Keratinocyte (primary cell): ENCODE measurements at regions not wholly inside any gene's neighbourhood (a gene's known extent, or its start where the extent isn't known, plus 50 kb on each side); places are given as distances from the start of the nearest gene placed in this dataset.

Experiments used
- DNase-seq: peaks from one replicate; pipeline ENCODE4 v3.0.0-alpha.2; 2011; ENCODE audit warnings: low read depth, missing footprints, low spot score
- FAIRE-seq: peaks from 2 replicates; lab custom pipeline; 2011; peaks lifted over from hg19 to GRCh38; lab: Jason Lieb, UNC
- H2AFZ ChIP-seq: 2 replicates; pipeline ENCODE4 v1.6.0; 2012; ENCODE audit warnings: low read length, control low read depth, inconsistent platforms; ENCODE audit not compliant: control insufficient read depth
- H3K27ac ChIP-seq: 2 replicates; pipeline ENCODE4 v1.5.1; 2011; ENCODE audit warnings: low read length; ENCODE audit not compliant: control insufficient read depth, insufficient read depth
- H3K27me3 ChIP-seq: 3 replicates; pipeline ENCODE4 v1.6.0; 2011; ENCODE audit warnings: low read length; ENCODE audit not compliant: control insufficient read depth, insufficient read depth; ENCODE audit errors: extremely low read depth
- H3K36me3 ChIP-seq, 2 experiments: 2 replicates in 1 of 2; 3 replicates in 1 of 2; pipeline ENCODE4 v1.5.1; 2011; ENCODE audit warnings: low read length in 2 of 2, mild to moderate bottlenecking in 1 of 2; ENCODE audit not compliant: control insufficient read depth in 2 of 2, insufficient read depth in 2 of 2; ENCODE audit errors: extremely low read depth in 1 of 2
- H3K4me1 ChIP-seq: 3 replicates; pipeline ENCODE4 v1.5.1; 2011; ENCODE audit warnings: low read length; ENCODE audit not compliant: control insufficient read depth, insufficient read depth; ENCODE audit errors: extremely low read depth
- H3K4me2 ChIP-seq: 3 replicates; pipeline ENCODE4 v1.6.0; 2011; ENCODE audit warnings: low read depth, low read length; ENCODE audit not compliant: control insufficient read depth, insufficient read depth; ENCODE audit errors: extremely low read depth
- H3K4me3 ChIP-seq, 3 experiments: fragments of 200-600 bp in 1 of 3; sonication (generic) in 1 of 3; 2 replicates in 2 of 3; 3 replicates in 1 of 3; pipeline ENCODE4 v1.5.1; 2011 to 2016; ENCODE audit warnings: low read length in 3 of 3, mild to moderate bottlenecking in 3 of 3, control low read depth in 2 of 3, inconsistent platforms in 1 of 3, low read depth in 1 of 3, mixed read lengths in 1 of 3, mixed run types in 1 of 3, moderate library complexity in 1 of 3; ENCODE audit not compliant: control insufficient read depth in 2 of 3, insufficient read depth in 2 of 3; ENCODE audit errors: extremely low read depth in 1 of 3
- H3K79me2 ChIP-seq: 2 replicates; pipeline ENCODE4 v1.6.0; 2012; ENCODE audit warnings: low read length; ENCODE audit not compliant: control insufficient read depth, insufficient read depth
- H3K9ac ChIP-seq: 3 replicates; pipeline ENCODE4 v1.6.0; 2011; ENCODE audit warnings: low read length; ENCODE audit not compliant: control insufficient read depth, insufficient read depth; ENCODE audit errors: extremely low read depth
- H3K9me1 ChIP-seq: 3 replicates; pipeline ENCODE4 v1.6.0; 2011; ENCODE audit warnings: low read length; ENCODE audit not compliant: control insufficient read depth, insufficient read depth; ENCODE audit errors: extremely low read depth
- H3K9me3 ChIP-seq: 2 replicates; pipeline ENCODE4 v1.5.1; 2012; ENCODE audit warnings: low read depth, low read length; ENCODE audit not compliant: control insufficient read depth
- H4K20me1 ChIP-seq: 3 replicates; pipeline ENCODE4 v1.6.0; 2011; ENCODE audit warnings: low read length; ENCODE audit not compliant: control insufficient read depth, insufficient read depth; ENCODE audit errors: extremely low read depth
- CTCF ChIP-seq, 3 experiments: IDR thresholded peaks in 1 of 3; conservative IDR thresholded peaks in 1 of 3; optimal IDR thresholded peaks in 1 of 3; 2 replicates in 2 of 3; 3 replicates in 1 of 3; pipeline versions ENCODE3 to v1.5.1; 2011; ENCODE audit warnings: low read length in 3 of 3, mild to moderate bottlenecking in 3 of 3, moderate library complexity in 2 of 3, control low read depth in 1 of 3, inconsistent platforms in 1 of 3; ENCODE audit not compliant: insufficient read depth in 2 of 3; ENCODE audit errors: extremely low read depth in 1 of 3
- EZH2 ChIP-seq: IDR thresholded peaks from one replicate; pipeline ENCODE4 v1.6.1; 2012; ENCODE audit warnings: inconsistent platforms, mild to moderate bottlenecking, low read length, moderate library complexity
- dilution Hi-C: fragments of 300-500 bp; cut with MboI; formaldehyde crosslinking; loops from one replicate; pipeline ENCODE4 v1.7.0; 2020; ENCODE audit warnings: low sequenced_read_pairs; ENCODE audit not compliant: extremely low pct_ligation_motif_present

DNA sequence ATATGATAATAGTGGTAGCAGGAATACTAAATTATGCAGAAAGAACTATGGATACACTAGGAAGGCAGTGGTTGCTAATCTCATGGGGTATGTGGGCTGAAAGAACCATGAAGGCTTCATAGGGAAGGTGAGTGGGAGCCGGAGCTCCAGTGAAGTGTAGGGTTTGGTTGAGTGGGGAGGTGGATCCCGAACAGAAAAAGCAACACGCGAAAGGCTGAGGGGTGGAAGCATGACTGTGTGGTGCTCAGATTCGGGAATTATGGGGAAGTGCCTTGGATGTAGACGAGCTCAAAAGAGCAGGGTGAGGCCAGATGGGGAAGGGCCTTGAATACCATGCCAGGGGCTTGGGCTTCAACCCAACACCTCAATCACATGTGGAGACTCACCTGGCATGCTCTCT, 715.1 kb downstream of the TYW1 start:
- no peak for DNase-seq
- no peaks in the 10 kb centered on the region for H3K36me3 ChIP-seq
- no peaks in the 10 kb centered on the region for H4K20me1 ChIP-seq
- dilution Hi-C loops: no loop called here
- no peak overlapping the region for H3K9ac ChIP-seq
- H3K27me3 ChIP-seq: no peaks in the 10 kb centered on the region
- FAIRE-seq: no peak
- no peaks in the 10 kb centered on the region for H3K9me3 ChIP-seq
- H3K27ac ChIP-seq: no peak overlapping the region
- no peaks in the 10 kb centered on the region for H3K9me1 ChIP-seq
- H3K4me3 ChIP-seq: no peak overlapping the region
- H3K79me2 ChIP-seq: no peaks in the 10 kb centered on the region
- no peak overlapping the region for H3K4me2 ChIP-seq
- no peaks in the 10 kb centered on the region for H3K4me1 ChIP-seq
- no peak for TF ChIP-seq CTCF (optimal IDR thresholded peaks at IDR 0.05 in 1 of 3, IDR thresholded peaks at IDR 0.05 in 1 of 3, conservative IDR thresholded peaks at IDR 0.05 in 1 of 3; ENCODE audit: extremely low read depth in 1 of 3, insufficient read depth in 2 of 3, low read length in 3 of 3)
- no peak overlapping the region for H2AFZ ChIP-seq

DNA sequence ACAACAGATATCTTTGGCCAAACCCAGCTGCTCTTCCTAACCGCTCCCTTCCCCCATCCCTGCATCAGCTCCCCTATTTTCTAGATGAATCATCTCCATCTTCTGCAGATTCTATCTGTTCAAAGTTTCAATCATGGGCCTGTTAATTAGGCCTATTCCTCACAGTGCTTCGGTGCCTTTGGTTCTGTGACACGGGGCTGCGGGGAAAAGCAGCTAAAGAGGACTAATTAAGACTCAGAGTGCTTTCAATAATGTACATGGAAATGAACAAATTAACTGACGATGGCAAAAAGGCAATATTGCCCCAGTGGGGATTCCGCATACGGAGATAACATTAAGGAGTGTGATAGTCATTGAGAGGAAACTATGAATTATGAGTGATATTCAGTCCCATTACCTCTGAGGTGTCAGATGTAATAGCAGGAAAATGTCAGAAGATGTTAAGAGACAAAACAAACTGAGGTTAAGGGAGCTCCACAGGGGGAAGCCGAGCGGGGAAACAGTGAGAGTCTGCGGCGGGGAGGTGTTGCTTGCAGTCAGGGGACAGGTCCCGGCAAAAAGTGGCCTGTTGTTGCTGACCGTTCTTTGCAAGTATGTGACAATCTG, 716.9 kb downstream of the TYW1 start:
- H3K9ac ChIP-seq: no peak overlapping the region
- H3K36me3 ChIP-seq: no peaks in the 10 kb centered on the region
- H2AFZ ChIP-seq: no peak overlapping the region
- no peak overlapping the region for H3K27ac ChIP-seq
- H3K27me3 ChIP-seq: no peaks in the 10 kb centered on the region
- H3K9me3 ChIP-seq: no peaks in the 10 kb centered on the region
- FAIRE-seq: no peak
- TF ChIP-seq CTCF (optimal IDR thresholded peaks at IDR 0.05 in 1 of 3, IDR thresholded peaks at IDR 0.05 in 1 of 3, conservative IDR thresholded peaks at IDR 0.05 in 1 of 3; ENCODE audit: extremely low read depth in 1 of 3, insufficient read depth in 2 of 3, low read length in 3 of 3): no peak
- no peak for TF ChIP-seq EZH2
- DNase-seq: no peak
- H3K9me1 ChIP-seq: no peaks in the 10 kb centered on the region
- no peaks in the 10 kb centered on the region for H4K20me1 ChIP-seq
- H3K79me2 ChIP-seq: no peaks in the 10 kb centered on the region
- H3K4me3 ChIP-seq: no peak overlapping the region
- no peak overlapping the region for H3K4me2 ChIP-seq
- no peaks in the 10 kb centered on the region for H3K4me1 ChIP-seq
- dilution Hi-C loops: no loop called here
